ENCODE measurements at regions not wholly inside any gene's neighbourhood (a gene's known extent, or its start where the extent isn't known, plus 50 kb on each side); places are given as distances from the start of the nearest gene placed in this dataset.

DNA sequence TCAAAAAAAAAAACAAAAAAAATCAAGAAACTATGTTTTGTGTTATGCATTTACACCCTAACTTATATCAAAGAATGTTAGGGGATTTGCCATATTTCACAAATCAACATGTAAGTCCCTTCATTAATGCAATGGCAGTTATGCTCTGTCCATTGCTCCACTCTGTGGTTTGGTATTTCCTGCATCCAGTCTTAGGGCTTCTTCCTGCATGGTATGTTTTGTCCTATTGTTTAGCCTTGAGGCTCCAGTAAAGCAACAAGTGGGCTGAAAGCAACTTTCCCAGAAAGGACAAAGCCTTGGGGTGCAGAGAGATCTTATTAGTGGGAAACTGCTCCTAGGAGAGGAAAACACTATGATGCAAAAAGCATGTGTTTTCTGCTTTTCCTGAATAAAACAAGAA is 474.1 kb downstream of the IRS1 start:
- Mint-ChIP-seq H3K4me1 (ENCODE audit: insufficient read depth, unreplicated experiment) (no peaks in the 10 kb centered on the region), H3K36me3 (ENCODE audit: insufficient read depth, unreplicated experiment) (no peaks in the 10 kb centered on the region), H3K27ac (ENCODE audit: low read depth, unreplicated experiment) (no peak overlapping the region), H3K4me3 (ENCODE audit: unreplicated experiment) (no peak overlapping the region), H3K27me3 (ENCODE audit: insufficient read depth, unreplicated experiment) (no peaks in the 10 kb centered on the region), H3K9me3 (ENCODE audit: unreplicated experiment) (no peaks in the 10 kb centered on the region)
- ChIA-PET POLR2A (no interaction called here), CTCF (interaction anchor here (0.6 kb wide), 1 partner anchor 290 kb away, joined by 4 read pairs; no protein-coding TSS in a partner anchor)
- no peak for DNase-seq (ENCODE audit: unreplicated experiment)
- TF ChIP-seq, protein P1, sequence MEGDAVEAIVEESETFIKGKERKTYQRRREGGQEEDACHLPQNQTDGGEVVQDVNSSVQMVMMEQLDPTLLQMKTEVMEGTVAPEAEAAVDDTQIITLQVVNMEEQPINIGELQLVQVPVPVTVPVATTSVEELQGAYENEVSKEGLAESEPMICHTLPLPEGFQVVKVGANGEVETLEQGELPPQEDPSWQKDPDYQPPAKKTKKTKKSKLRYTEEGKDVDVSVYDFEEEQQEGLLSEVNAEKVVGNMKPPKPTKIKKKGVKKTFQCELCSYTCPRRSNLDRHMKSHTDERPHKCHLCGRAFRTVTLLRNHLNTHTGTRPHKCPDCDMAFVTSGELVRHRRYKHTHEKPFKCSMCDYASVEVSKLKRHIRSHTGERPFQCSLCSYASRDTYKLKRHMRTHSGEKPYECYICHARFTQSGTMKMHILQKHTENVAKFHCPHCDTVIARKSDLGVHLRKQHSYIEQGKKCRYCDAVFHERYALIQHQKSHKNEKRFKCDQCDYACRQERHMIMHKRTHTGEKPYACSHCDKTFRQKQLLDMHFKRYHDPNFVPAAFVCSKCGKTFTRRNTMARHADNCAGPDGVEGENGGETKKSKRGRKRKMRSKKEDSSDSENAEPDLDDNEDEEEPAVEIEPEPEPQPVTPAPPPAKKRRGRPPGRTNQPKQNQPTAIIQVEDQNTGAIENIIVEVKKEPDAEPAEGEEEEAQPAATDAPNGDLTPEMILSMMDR (IDR thresholded peaks at IDR 0.05; ENCODE audit: unreplicated experiment), result no peak
- BruUV-seq (replicated peaks), result no TSS peak
- intact Hi-C loops (cut with micrococcal nuclease), result no loop called here

DNA sequence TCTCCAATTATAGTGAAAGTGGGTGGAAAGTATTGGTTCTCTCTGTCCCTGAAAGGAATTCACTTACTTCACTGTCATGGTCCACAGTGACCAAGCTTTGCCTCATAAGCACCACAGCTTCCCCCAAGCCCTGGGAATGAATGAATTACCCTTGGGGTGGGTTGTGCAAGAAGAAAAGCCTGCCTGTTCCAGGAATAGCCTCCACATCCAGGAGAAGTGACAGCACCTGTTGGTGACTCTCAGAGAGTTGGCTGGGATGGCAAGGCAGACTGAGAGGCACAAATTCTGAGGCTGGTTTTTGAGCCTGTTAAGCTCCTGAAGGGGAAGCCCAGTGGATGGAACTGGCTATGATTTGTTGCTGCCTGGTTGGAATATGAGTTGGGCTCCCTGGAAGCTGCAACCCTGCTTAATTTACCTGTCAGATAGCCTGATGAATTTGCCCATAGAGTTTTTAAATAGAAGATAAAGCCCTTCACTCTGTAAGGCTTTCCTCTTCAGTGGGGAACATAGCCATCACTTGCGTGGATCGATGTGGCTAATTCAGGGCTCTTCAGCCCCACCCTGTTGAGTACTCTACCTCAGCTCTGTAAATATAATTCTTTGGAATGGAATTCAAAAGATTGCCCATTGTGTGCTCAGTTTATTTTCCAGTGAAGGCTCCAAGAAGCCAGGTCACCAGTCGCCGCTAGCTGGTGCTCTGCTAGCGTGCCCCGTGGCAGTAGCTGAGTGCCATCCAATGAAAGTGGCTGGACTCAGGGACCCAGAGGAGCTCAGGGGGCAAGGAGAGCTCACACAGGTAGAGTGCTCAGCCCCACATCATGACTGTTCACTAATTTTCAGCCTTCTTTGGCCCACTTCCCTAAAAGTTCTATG is 479.3 kb downstream of the IRS1 start:
- no TSS peak for BruUV-seq (replicated peaks)
- no peaks in the 10 kb centered on the region for H3K36me3 Mint-ChIP-seq (ENCODE audit: insufficient read depth, unreplicated experiment)
- no peaks in the 10 kb centered on the region for H3K27me3 Mint-ChIP-seq (ENCODE audit: insufficient read depth, unreplicated experiment)
- ChIA-PET CTCF (interaction anchor here (0.6 kb wide), 1 partner anchor 918 kb away, joined by 3 read pairs; no protein-coding TSS in a partner anchor), POLR2A (no interaction called here)
- DNase-seq (ENCODE audit: unreplicated experiment), result no peak
- H3K4me1 Mint-ChIP-seq (ENCODE audit: insufficient read depth, unreplicated experiment), result no peaks in the 10 kb centered on the region
- TF ChIP-seq, protein P1 (IDR thresholded peaks at IDR 0.05; ENCODE audit: unreplicated experiment), result no peak
- intact Hi-C loops (cut with micrococcal nuclease), result no loop called here
- no peak overlapping the region for H3K4me3 Mint-ChIP-seq (ENCODE audit: unreplicated experiment)
- no peaks in the 10 kb centered on the region for H3K9me3 Mint-ChIP-seq (ENCODE audit: unreplicated experiment)
- no peak overlapping the region for H3K27ac Mint-ChIP-seq (ENCODE audit: low read depth, unreplicated experiment)

DNA sequence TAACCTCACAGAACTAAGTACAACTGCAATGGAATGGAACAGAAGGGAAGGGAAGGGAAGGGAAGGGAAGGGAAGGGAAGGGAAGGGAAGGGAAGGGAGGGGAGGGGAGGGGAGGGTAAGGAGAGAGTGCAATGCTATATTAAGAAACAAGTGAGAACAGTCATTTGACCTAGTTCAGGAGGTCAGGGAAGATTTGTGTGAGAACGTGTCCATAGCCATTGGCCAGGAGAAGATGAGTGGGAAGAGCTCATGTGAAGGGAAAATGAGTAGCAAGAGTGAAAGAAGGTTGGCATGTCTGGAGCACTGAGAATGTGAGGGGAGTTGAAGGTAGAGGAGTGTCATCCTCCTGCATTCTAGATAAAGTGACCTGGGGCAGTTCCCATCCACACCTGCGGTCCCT is 481.6 kb downstream of the IRS1 start:
- no TSS peak for BruUV-seq (replicated peaks)
- Mint-ChIP-seq H3K4me3 (ENCODE audit: unreplicated experiment) (no peak overlapping the region), H3K36me3 (ENCODE audit: insufficient read depth, unreplicated experiment) (no peaks in the 10 kb centered on the region), H3K27ac (ENCODE audit: low read depth, unreplicated experiment) (no peak overlapping the region), H3K4me1 (ENCODE audit: insufficient read depth, unreplicated experiment) (no peaks in the 10 kb centered on the region), H3K9me3 (ENCODE audit: unreplicated experiment) (no peaks in the 10 kb centered on the region), H3K27me3 (ENCODE audit: insufficient read depth, unreplicated experiment) (no peaks in the 10 kb centered on the region)
- TF ChIP-seq, protein P1 (IDR thresholded peaks at IDR 0.05; ENCODE audit: unreplicated experiment), result no peak
- no peak for DNase-seq (ENCODE audit: unreplicated experiment)
- POLR2A ChIA-PET, result no interaction called here
- intact Hi-C loops (cut with micrococcal nuclease), result no loop called here
- CTCF ChIA-PET, result no interaction called here

DNA sequence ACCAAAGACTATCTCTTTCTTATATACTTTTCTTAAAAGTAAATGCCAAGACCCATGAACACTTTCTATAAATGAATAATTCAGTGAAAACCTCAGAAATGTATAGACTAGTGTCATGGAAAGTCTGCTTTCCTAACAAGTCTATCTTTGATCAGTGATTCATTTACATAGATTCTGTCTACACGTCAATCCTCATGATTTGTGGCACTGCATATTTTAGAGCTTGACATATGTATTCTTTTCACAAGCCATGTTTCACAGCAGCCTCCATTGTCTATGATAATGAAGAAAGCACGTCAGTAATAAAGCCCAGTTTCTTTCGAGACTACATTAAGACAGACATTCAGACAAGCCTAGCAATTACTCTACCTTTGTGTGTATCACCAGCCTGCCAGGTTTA is 486.6 kb downstream of the IRS1 start:
- intact Hi-C loops (cut with micrococcal nuclease), result no loop called here
- H3K4me3 Mint-ChIP-seq (ENCODE audit: unreplicated experiment), result no peak overlapping the region
- no peaks in the 10 kb centered on the region for H3K36me3 Mint-ChIP-seq (ENCODE audit: insufficient read depth, unreplicated experiment)
- H3K27ac Mint-ChIP-seq (ENCODE audit: low read depth, unreplicated experiment), result no peak overlapping the region
- DNase-seq (ENCODE audit: unreplicated experiment), result no peak
- BruUV-seq (replicated peaks), result no TSS peak
- no peaks in the 10 kb centered on the region for H3K27me3 Mint-ChIP-seq (ENCODE audit: insufficient read depth, unreplicated experiment)
- H3K9me3 Mint-ChIP-seq (ENCODE audit: unreplicated experiment), result no peaks in the 10 kb centered on the region
- TF ChIP-seq, protein P1 (IDR thresholded peaks at IDR 0.05; ENCODE audit: unreplicated experiment), result no peak
- POLR2A ChIA-PET, result no interaction called here
- CTCF ChIA-PET, result no interaction called here
- no peaks in the 10 kb centered on the region for H3K4me1 Mint-ChIP-seq (ENCODE audit: insufficient read depth, unreplicated experiment)

Measured in MCF 10A (cell line).